SIG-M5 treated with dmso at 0.1 percent for 504 hours (cell line): ENCODE measurements at regions not wholly inside any gene's neighbourhood (a gene's known extent, or its start where the extent isn't known, plus 50 kb on each side); places are given as distances from the start of the nearest gene placed in this dataset.
"Not testable (repeated sequence)": the region's sequence is repeated elsewhere in the genome, so short reads cannot be mapped to it uniquely, and the experiment has no call there.

Experiments
- DNase-seq: peaks from one replicate; lab custom pipeline; 2025; ENCODE audit not compliant: unreplicated experiment; lab: John Stamatoyannopoulos, UW

GRCh38 chr16:25637236-25637635, 54.5 kb upstream of the HS3ST4 start:
- no peak for DNase-seq

- DNase-seq: no peak
Measured at GRCh38 chr16:25636662-25637061, 55.1 kb upstream of the HS3ST4 start.

DNA sequence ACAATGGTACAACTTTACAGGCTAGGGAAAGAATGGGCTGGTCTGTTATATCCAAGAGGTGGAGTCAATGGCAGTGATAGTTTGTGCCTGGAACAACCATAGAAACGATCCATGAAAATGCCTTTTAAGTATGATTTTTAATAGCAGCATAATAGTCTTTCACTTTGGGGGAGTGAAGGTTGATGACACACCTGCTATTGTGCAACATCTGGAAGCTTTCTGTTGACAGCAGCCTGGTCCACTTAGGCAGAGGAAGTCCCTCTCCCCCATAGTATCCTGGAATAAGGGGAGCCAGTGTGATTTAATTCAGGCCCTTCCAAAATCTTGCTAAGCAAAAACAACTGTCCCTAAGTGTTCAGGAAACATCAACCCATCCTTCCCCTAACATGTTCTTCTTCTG, 56.3 kb upstream of the HS3ST4 start:
- no peak for DNase-seq

DNA sequence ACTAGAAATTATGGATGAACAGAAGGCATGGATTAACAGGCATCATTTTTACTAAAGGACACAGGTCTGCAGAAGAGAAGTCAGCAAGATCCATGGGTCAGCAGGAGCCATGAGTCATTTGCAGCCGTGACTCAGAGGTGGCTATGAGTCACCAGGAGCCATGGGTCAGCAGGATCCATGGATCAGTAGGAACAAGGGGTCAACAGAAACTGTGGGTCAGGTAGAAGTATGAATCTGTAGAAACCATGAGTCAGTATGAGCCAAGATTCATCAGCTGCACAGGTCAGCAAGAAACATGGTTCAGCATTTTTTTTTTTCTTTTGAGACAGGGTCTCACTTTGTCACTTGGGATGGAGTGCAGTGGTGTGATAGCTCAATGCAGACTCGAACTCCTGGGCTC, 58.2 kb upstream of the HS3ST4 start:
- no peak for DNase-seq

GRCh38 chr16:25628766-25629165, 63.0 kb upstream of the HS3ST4 start:
- no peak for DNase-seq

- DNase-seq: no peak
Measured at GRCh38 chr16:25627641-25628040, 64.1 kb upstream of the HS3ST4 start.

DNA sequence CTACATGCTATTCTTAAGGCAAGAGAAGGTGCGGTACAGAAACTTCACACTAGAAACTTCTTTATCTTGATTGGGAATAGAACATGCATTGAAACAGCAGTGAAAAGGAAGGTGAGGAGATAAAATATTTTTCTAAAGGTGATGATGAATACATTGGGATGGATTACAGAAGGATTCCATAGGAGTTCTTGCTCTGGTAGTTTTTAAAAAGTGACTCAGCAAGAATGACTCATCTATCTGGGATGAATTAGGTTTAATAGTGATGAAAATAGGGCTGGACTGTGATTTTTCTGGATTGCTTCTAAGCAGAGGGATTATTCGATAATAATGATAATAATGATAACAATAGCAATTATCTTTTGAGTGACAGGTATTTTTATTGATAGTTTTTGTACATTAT, 65.6 kb upstream of the HS3ST4 start:
- DNase-seq: no peak

DNA sequence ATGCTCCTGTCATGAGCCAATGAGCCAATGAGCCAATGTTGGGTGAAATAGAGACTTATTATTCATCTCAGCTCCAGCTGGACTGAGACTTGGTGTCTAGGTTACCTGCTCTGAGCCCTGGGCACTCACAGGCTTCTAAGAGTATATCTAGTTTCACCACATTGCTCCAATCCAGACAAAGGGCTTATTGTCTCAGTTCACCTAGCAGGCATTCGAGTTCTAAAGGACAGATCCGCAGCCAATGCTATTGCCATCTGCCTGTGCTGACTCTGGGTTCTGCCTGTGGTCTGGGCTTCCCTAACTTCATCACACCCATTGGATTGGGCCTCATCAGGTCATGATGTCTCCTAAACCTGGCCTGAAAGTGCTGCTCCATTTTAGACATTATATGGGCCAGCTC, 66.1 kb upstream of the HS3ST4 start:
- no peak for DNase-seq

GRCh38 chr16:25614716-25615265, 77.0 kb upstream of the HS3ST4 start:
- no peak for DNase-seq

GRCh38 chr16:25613931-25614330, 77.8 kb upstream of the HS3ST4 start:
- no peak for DNase-seq

DNA sequence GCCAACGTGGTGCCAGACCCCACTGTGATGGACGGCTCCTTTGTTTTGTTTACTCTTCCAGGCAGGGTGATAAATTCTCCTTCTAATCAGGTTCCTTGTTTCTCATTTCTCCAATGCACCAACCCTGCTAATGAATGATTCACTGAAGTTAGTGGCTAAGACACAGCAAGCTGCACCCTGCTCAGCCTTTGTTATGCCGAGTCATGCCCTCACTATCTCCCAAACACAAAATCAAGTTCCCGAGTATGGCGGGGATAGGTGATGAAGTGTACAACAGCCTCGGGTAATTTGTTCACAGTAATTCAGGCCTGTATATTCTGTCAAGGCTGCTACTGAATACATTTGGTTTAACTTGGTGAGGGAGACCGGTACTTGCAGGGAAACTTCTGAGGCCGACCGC, 83.8 kb upstream of the HS3ST4 start:
- DNase-seq: no peak

DNA sequence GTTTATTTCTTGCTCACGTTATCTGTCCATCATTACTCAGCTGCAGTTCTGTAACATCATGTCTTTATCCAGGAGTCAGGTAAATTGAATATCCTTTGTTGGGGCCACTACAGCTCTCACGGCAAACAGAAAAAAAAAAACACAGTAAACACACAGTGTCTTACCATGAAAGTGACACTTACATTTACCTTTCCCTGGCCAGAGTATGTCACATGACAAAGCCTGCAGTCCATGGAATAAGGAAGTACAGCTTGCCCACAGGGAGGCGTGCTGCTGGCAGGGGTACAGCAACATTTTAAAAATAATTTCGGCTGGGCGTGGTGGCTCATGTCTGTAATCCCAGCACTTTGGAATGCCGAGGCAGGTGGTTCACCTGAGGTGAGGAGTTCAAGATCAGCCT, 85.7 kb upstream of the HS3ST4 start:
- DNase-seq: no peak

DNA sequence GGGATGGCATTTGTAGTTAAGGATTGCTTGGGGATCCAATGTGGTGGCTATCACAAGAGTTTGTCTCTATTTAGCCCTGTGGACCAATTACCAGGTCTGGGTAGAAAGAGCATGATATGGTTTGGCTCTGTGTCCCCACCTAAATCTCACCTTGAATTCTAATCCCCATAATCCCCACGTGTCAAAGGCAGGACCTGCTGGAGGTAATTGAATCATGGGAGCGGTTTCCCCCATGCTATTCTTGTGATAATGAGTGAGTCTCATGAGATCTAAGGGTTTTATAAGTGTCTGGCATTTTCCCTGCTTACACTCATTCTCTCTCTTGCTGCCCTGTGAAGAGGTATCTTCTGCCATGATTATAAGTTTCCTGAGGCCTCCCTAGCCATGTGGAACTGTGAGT, 86.4 kb upstream of the HS3ST4 start:
- no peak for DNase-seq

DNA sequence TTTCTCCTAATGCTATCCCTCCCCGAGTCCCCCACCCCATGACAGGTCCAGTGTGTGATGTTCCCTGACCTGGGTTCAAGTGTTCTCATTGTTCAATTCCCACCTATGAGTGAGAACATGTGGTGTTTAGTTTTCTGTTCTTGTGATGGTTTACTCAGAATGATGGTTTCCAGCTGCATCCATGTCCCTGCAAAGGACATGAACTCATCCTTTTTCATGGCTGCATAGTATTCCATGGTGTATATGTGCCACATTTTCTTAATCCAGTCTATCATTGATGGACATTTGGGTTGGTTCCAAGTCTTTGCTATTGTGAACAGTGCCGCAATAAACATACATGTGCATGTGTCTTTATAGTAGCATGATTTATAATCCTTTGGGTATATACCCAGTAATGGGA, 90.5 kb upstream of the HS3ST4 start:
- not testable (repeated sequence) for DNase-seq

GRCh38 chr16:25596194-25596593, 95.6 kb upstream of the HS3ST4 start:
- no peak for DNase-seq

DNA sequence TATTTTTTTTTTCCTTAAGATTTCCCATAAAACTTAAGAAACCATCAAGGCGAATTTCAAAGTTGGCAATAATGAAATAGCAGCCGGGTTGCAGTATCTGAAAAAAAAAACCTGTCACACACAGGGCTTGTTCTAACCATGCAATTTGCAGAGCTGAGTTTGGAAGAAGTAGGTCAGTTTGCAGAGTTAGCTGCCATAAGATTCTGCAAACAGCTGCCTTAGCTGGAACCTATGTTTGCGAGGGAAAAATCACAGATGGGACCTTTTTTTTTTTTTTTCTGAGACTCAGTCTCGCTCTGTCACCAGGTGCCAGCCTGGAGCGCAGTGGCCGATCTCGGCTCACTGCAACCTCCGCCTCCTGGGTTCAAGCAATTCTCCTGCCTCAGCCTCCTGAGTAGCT, 98.5 kb upstream of the HS3ST4 start:
- no peak for DNase-seq

DNA sequence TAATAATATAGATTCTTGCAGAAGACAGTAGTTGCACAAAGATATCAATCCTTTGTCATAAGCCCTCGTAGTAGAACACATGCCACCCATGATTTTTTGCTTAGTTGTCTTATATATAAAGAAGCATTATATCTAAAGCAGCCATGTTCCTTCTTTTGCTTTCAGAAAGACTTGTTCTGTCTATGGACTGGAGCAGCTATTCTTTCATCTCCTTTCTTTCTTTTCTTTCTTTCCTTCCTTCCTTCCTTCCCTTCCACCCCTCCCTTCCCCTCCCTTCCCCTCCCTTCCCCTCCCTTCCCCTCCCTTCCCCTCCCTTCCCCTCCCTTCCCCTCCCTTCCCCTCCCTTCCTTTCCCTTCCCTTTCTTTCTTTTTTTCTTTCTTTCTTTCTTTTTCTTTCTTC, 104.0 kb upstream of the HS3ST4 start:
- no peak for DNase-seq

DNA sequence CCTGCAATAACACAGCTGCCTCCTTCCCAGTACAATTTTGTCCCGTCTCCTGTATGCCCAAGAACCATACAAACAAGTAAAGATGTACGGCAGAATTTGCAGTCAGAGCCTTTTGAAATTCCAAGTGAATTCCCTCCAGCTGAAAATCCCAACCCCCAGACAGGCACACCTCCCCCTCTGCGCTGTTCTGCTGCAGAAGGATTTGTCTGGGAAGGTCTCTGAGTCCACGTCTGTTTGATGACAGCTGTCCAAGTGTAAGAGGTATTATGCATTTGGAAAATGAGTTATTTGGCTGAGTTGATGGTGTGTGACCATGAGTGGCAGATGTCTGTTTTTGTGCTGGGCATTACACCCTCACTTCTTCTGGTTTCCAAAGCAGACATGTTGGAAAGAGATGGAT, 104.9 kb upstream of the HS3ST4 start:
- no peak for DNase-seq

DNA sequence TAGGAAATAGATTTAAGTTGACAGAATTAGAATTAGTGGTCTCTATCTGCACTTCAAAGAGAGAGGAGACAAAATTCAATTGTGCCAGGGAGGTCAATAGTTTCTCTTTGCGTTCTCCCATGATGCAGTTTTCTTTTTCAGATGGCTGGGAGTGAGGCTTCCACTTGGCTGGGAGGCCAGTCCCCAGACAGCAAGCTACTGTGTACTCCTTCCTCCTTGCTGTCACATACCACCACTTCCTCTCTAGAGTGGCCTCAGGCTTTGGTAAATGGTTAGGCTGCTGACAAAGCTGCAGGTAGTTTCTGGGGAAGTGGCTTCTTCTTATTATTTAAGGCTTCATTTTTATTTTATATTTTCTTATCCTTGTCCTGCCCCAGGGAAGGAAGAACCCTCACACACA, 106.2 kb upstream of the HS3ST4 start:
- DNase-seq: no peak

DNA sequence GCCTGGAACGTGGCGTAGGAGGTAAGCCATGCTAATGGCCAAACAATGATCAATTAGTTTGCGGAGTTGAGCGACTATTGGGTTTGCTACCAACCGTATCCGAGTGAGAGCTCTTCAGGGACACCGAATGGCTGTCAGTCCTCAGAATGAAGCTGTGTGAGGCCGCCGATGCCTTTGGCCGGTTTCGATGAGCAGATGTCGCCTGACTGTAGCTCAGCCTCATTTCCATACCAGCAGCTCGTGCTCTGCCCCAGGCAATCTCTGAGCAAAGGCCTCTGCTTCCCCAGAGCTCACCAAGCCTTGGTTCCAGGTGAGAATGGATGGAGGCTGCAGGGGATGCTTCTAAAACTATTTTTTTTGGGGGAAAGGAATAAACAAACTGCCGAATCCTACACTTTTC, 111.7 kb upstream of the HS3ST4 start:
- DNase-seq: no peak

- no peak for DNase-seq
Measured at GRCh38 chr16:25575363-25575762, 116.4 kb upstream of the HS3ST4 start.

DNA sequence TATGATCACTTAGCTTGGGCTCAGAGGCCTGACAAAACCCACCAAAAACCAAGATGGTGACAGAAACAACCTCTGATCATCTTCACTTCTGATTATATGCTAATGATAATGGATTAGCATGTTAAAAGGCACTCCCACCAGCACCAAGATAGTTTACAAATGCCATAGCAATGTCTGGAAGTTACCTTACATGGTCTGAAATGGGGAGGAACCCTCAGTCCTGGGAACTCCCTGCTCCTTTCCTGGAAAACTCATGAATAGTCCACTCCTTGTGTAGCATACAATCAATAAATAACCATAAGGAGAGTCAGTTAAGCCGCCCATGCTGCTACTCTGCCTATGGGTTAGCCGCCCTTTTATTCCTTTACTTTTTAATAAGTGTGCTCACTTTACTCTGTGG, 120.0 kb upstream of the HS3ST4 start:
- no peak for DNase-seq

- DNase-seq: no peak
Measured at GRCh38 chr16:25570131-25570530, 121.6 kb upstream of the HS3ST4 start.

DNA sequence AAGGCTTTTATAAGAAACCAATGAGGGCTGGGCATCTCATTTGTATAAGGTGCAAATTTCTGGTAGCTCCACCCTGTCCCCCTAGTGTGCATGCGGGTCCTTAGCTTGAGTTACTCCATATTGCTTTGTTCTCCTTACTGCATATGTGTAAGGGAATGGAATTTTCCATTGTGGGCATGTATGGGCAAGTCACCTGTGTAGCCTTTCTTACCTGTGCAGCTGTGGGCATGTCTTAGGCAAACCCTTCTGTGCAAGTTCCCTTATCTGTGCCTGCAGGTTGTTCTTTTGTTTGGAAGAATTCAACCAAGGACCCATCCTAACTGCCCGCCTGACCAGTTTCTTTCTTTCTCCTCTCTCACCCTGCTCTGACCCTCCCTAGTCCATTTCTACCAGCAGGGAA, 122.8 kb upstream of the HS3ST4 start:
- no peak for DNase-seq
